AG04450 (cell line): ENCODE measurements at regions not wholly inside any gene's neighbourhood (a gene's known extent, or its start where the extent isn't known, plus 50 kb on each side); places are given as distances from the start of the nearest gene placed in this dataset.

ENCODE experiments used
- CTCF ChIA-PET: fragments of 300-600, 350-600 bp; formaldehyde crosslinking; extraction: SDS; loops from one replicate; lab custom pipeline; 2022; ENCODE audit warnings: antibody characterized with exemption, inconsistent platforms; lab: Charles Lee
- POLR2A ChIA-PET: fragments of 350-600 bp; formaldehyde crosslinking; extraction: SDS; loops from one replicate; lab custom pipeline; 2021; ENCODE audit warnings: antibody characterized with exemption, inconsistent platforms; lab: Yijun Ruan, JAX
- DNase-seq: peaks from one replicate; pipeline ENCODE4 v3.0.0-alpha.2; 2011; ENCODE audit warnings: low read depth, low spot score
- H3K27ac ChIP-seq: one replicate; pipeline ENCODE4 v1.5.1; 2012; ENCODE audit warnings: low read depth, low read length, control low read depth
- H3K27me3 ChIP-seq: one replicate; pipeline ENCODE4 v1.6.0; 2012; ENCODE audit warnings: low read length; ENCODE audit not compliant: control insufficient read depth, insufficient read depth
- H3K4me3 ChIP-seq: 2 replicates; pipeline ENCODE4 v1.5.1; 2011; ENCODE audit warnings: mild to moderate bottlenecking, low read depth, low read length, control low read depth
- H3K9me3 ChIP-seq: 2 replicates; pipeline ENCODE4 v1.5.1; 2012; ENCODE audit warnings: low read length; ENCODE audit not compliant: control insufficient read depth, insufficient read depth
- CTCF ChIP-seq: IDR thresholded peaks from 2 replicates; pipeline ENCODE4 v1.5.1; 2011; ENCODE audit warnings: low read depth, low read length, control low read depth, inconsistent platforms

GRCh38 chr4:185885075-185885474 lies 73.1 kb upstream of the SORBS2 start:
- DNase-seq = no peak
- Histone ChIP-seq H3K27ac (no peak overlapping the region), H3K27me3 (no peaks in the 10 kb centered on the region), H3K4me3 (no peak overlapping the region), H3K9me3 (no peaks in the 10 kb centered on the region)
- CTCF ChIA-PET = no interaction called here
- POLR2A ChIA-PET = no interaction called here
- TF ChIP-seq CTCF = no peak

- no peak overlapping the region for H3K27ac ChIP-seq
- DNase-seq = no peak
- CTCF ChIA-PET = no interaction called here
These were observed 73.6 kb upstream of the SORBS2 start for GRCh38 chr4:185885604-185886003.

GRCh38 chr4:185886832-185887524 lies 75.0 kb upstream of the SORBS2 start:
- CTCF ChIA-PET = no interaction called here
- Histone ChIP-seq H3K4me3 (no peak overlapping the region), H3K27ac (no peak overlapping the region), H3K27me3 (no peaks in the 10 kb centered on the region), H3K9me3 (no peaks in the 10 kb centered on the region)
- no peak for DNase-seq
- POLR2A ChIA-PET = no interaction called here
- TF ChIP-seq CTCF = no peak

More at GRCh38 chr4:185885604-185886003, 73.6 kb upstream of the SORBS2 start:
- no peaks in the 10 kb centered on the region for H3K27me3 ChIP-seq
- no peak overlapping the region for H3K4me3 ChIP-seq
- TF ChIP-seq CTCF = no peak
- POLR2A ChIA-PET = no interaction called here
- H3K9me3 ChIP-seq = no peaks in the 10 kb centered on the region

GRCh38 chr4:185888676-185889075 lies 76.7 kb upstream of the SORBS2 start:
- Histone ChIP-seq H3K4me3 (no peak overlapping the region), H3K27ac (no peak overlapping the region), H3K9me3 (no peaks in the 10 kb centered on the region; the same call in 1 of the 2 replicates), H3K27me3 (no peaks in the 10 kb centered on the region)
- DNase-seq = no peak
- ChIA-PET POLR2A (no interaction called here), CTCF (no interaction called here)
- TF ChIP-seq CTCF = no peak

- ChIA-PET CTCF (no interaction called here), POLR2A (no interaction called here)
- DNase-seq = no peak
- Histone ChIP-seq H3K27ac (no peak overlapping the region), H3K9me3 (no peaks in the 10 kb centered on the region; the same call in 1 of the 2 replicates), H3K27me3 (no peaks in the 10 kb centered on the region), H3K4me3 (no peak overlapping the region)
- no peak for TF ChIP-seq CTCF
These were observed 77.6 kb upstream of the SORBS2 start for GRCh38 chr4:185889585-185889984.
